Body of pancreas (tissue), 4 donors: ENCODE measurements at regions not wholly inside any gene's neighbourhood (a gene's known extent, or its start where the extent isn't known, plus 50 kb on each side); places are given as distances from the start of the nearest gene placed in this dataset.

ENCODE experiments used
- POLR2A ChIP-seq, 3 donors: fragments of 450-650 bp; IDR thresholded peaks; one replicate each; pipeline ENCODE4 v1.6.1; 2016; ENCODE audit warnings: antibody characterized with exemption in 3 of 3, mild to moderate bottlenecking in 2 of 3
- TF ChIP-seq, protein P1 (sequence below), 7 experiments: fragments of 450-650 bp in 4 of 7; fragments of 200-600 bp in 3 of 7; sonication (generic) in 3 of 7; IDR thresholded peaks; one replicate each; pipeline ENCODE4 v1.5.1; 2016 to 2019; ENCODE audit warnings: antibody characterized with exemption in 7 of 7

DNA sequence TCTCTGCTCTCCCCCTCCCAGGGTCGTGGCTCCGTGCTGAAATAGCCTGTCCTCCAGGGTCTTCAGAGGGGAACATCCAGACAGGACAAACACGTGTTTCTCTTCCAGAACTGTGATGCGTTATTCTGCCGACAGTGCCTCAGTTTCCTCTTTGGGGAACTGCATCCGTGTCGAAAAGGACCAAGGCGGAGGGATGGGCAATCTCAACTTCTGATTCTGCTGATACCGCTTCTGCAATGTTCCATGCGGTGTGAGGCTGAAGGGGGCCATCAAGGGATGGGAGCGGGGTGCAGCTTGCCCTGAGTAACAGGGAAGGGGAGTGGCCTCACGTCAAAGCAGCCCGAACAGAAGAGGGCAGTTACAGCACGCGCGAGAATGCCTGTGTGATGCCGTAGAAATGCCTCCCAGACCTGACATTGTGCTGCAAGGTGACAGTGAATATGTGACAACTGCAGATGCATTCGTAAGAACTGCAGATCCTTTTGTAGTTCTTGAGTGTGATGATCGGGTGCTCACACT lies 275.7 kb downstream of the SHQ1 start:
- TF ChIP-seq, protein P1, sequence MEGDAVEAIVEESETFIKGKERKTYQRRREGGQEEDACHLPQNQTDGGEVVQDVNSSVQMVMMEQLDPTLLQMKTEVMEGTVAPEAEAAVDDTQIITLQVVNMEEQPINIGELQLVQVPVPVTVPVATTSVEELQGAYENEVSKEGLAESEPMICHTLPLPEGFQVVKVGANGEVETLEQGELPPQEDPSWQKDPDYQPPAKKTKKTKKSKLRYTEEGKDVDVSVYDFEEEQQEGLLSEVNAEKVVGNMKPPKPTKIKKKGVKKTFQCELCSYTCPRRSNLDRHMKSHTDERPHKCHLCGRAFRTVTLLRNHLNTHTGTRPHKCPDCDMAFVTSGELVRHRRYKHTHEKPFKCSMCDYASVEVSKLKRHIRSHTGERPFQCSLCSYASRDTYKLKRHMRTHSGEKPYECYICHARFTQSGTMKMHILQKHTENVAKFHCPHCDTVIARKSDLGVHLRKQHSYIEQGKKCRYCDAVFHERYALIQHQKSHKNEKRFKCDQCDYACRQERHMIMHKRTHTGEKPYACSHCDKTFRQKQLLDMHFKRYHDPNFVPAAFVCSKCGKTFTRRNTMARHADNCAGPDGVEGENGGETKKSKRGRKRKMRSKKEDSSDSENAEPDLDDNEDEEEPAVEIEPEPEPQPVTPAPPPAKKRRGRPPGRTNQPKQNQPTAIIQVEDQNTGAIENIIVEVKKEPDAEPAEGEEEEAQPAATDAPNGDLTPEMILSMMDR (IDR thresholded peaks at IDR 0.05): no peak
- TF ChIP-seq POLR2A (IDR thresholded peaks at IDR 0.05): no peak
